ENCODE measurements at regions not wholly inside any gene's neighbourhood (a gene's known extent, or its start where the extent isn't known, plus 50 kb on each side); places are given as distances from the start of the nearest gene placed in this dataset.

GRCh38 chr9:82412586-82413305 lies 424.2 kb downstream of the SPATA31D1 start:
- Mint-ChIP-seq H3K9me3 (ENCODE audit: insufficient read depth) (peaks cover 6% of the 10 kb centered on the region), H3K27me3 (no peaks in the 10 kb centered on the region), H3K27ac (no peak overlapping the region), H3K4me3 (no peak overlapping the region), H3K4me1 (no peaks in the 10 kb centered on the region)
- intact Hi-C loops (cut with micrococcal nuclease) = no loop called here
- ChIA-PET POLR2A (no interaction called here), CTCF (no interaction called here)
- Histone ChIP-seq H3K36me3 (replicated peaks in 1 of 2; ENCODE audit: control extremely low read depth in 1 of 2, control insufficient read depth in 1 of 2, extremely low read depth in 1 of 2, insufficient read depth in 2 of 2, low read length in 1 of 2) (no peaks in the 10 kb centered on the region), H2AFZ (ENCODE audit: insufficient read depth, low read depth, low read length, poor library complexity, severe bottlenecking) (no peak overlapping the region), H3K4me1 (ENCODE audit: control insufficient read depth in 2 of 2, insufficient read depth in 2 of 2, low read length in 2 of 2) (no peaks in the 10 kb centered on the region), H3K27ac (ENCODE audit: low read length in 2 of 2) (no peak overlapping the region), H3K79me2 (ENCODE audit: control insufficient read depth, insufficient read depth, low read length) (no peaks in the 10 kb centered on the region), H3K4me2 (replicated peaks; ENCODE audit: low read depth, low read length, poor library complexity, severe bottlenecking) (no peak overlapping the region), H3K4me3 (ENCODE audit: control extremely low read depth in 1 of 5, extremely low read depth in 1 of 5, insufficient read depth in 1 of 5, low read depth in 2 of 5, low read length in 4 of 5) (no peak overlapping the region), H4K20me1 (ENCODE audit: control insufficient read depth, insufficient read depth, low read length, poor library complexity, severe bottlenecking) (no peaks in the 10 kb centered on the region), H3K9ac (ENCODE audit: low read length) (no peak overlapping the region), H3K9me3 (ENCODE audit: control extremely low read depth in 1 of 3, control insufficient read depth in 2 of 3, insufficient read depth in 1 of 3, low read length in 2 of 3) (no peaks in the 10 kb centered on the region), H3K27me3 (replicated peaks in 1 of 4; ENCODE audit: control extremely low read depth in 1 of 4, control insufficient read depth in 3 of 4, insufficient read depth in 4 of 4, low read length in 3 of 4) (no peaks in the 10 kb centered on the region)
- WGBS (ENCODE audit: insufficient coverage) = 63% methylated on average over 1 of the region's 2 CpGs
- DNase-seq = no peak
- no peak for TF ChIP-seq EZH2 (IDR thresholded peaks at IDR 0.05; ENCODE audit: borderline replicate concordance, insufficient read depth, low read depth, low read length, poor library complexity, severe bottlenecking)
- TF ChIP-seq, protein P1, sequence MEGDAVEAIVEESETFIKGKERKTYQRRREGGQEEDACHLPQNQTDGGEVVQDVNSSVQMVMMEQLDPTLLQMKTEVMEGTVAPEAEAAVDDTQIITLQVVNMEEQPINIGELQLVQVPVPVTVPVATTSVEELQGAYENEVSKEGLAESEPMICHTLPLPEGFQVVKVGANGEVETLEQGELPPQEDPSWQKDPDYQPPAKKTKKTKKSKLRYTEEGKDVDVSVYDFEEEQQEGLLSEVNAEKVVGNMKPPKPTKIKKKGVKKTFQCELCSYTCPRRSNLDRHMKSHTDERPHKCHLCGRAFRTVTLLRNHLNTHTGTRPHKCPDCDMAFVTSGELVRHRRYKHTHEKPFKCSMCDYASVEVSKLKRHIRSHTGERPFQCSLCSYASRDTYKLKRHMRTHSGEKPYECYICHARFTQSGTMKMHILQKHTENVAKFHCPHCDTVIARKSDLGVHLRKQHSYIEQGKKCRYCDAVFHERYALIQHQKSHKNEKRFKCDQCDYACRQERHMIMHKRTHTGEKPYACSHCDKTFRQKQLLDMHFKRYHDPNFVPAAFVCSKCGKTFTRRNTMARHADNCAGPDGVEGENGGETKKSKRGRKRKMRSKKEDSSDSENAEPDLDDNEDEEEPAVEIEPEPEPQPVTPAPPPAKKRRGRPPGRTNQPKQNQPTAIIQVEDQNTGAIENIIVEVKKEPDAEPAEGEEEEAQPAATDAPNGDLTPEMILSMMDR (IDR thresholded peaks at IDR 0.05) = no peak
- ATAC-seq (ENCODE audit: low read depth) = no peak

DNA sequence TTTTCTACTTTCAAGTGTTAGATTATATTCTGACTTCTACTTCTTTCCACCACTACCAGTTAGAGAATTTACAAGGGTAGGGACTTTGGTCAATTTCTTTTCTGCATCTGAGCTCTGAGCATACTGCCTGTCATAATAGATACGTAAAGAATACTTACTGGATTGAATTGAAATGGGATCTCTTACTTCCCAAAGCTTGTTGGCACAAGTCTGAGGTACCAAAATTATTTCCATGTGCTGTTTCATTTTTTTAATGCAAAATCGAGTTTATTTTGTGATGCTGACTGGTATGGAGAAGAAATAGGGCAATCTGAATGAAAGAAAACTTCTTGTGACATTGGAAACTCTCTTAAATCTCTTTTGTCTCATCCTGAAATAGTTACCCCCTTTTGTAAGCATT lies 428.9 kb downstream of the SPATA31D1 start:
- Histone ChIP-seq H3K27ac (ENCODE audit: low read length in 2 of 2) (no peak overlapping the region), H3K36me3 (replicated peaks in 1 of 2; ENCODE audit: control extremely low read depth in 1 of 2, control insufficient read depth in 1 of 2, extremely low read depth in 1 of 2, insufficient read depth in 2 of 2, low read length in 1 of 2) (no peaks in the 10 kb centered on the region), H3K9me3 (ENCODE audit: control extremely low read depth in 1 of 3, control insufficient read depth in 2 of 3, insufficient read depth in 1 of 3, low read length in 2 of 3) (peaks cover 0 to 4% (median 0%) of the 10 kb centered on the region in 3 donors), H4K20me1 (ENCODE audit: control insufficient read depth, insufficient read depth, low read length, poor library complexity, severe bottlenecking) (no peaks in the 10 kb centered on the region), H3K4me3 (ENCODE audit: control extremely low read depth in 1 of 5, extremely low read depth in 1 of 5, insufficient read depth in 1 of 5, low read depth in 2 of 5, low read length in 4 of 5) (no peak overlapping the region), H2AFZ (ENCODE audit: insufficient read depth, low read depth, low read length, poor library complexity, severe bottlenecking) (no peak overlapping the region), H3K4me1 (ENCODE audit: control insufficient read depth in 2 of 2, insufficient read depth in 2 of 2, low read length in 2 of 2) (no peaks in the 10 kb centered on the region), H3K4me2 (replicated peaks; ENCODE audit: low read depth, low read length, poor library complexity, severe bottlenecking) (no peak overlapping the region), H3K9ac (ENCODE audit: low read length) (no peak overlapping the region), H3K79me2 (ENCODE audit: control insufficient read depth, insufficient read depth, low read length) (no peaks in the 10 kb centered on the region), H3K27me3 (replicated peaks in 1 of 4; ENCODE audit: control extremely low read depth in 1 of 4, control insufficient read depth in 3 of 4, insufficient read depth in 4 of 4, low read length in 3 of 4) (no peaks in the 10 kb centered on the region)
- CTCF ChIA-PET = no interaction called here
- WGBS (ENCODE audit: insufficient coverage) = no CpG with 5 or more reads among the region's 2 CpGs
- peaks cover 5% of the 10 kb centered on the region for H3K4me1 Mint-ChIP-seq
- DNase-seq = no peak
- H3K9me3 Mint-ChIP-seq (ENCODE audit: insufficient read depth) = peaks cover 9% of the 10 kb centered on the region
- TF ChIP-seq, protein P1 (IDR thresholded peaks at IDR 0.05) = no peak
- no peak for TF ChIP-seq EZH2 (IDR thresholded peaks at IDR 0.05; ENCODE audit: borderline replicate concordance, insufficient read depth, low read depth, low read length, poor library complexity, severe bottlenecking)
- ATAC-seq (ENCODE audit: low read depth) = no peak
- H3K4me3 Mint-ChIP-seq = no peak overlapping the region
- H3K27me3 Mint-ChIP-seq = no peaks in the 10 kb centered on the region
- no peak overlapping the region for H3K27ac Mint-ChIP-seq
- intact Hi-C loops (cut with micrococcal nuclease) = no loop called here
- POLR2A ChIA-PET = no interaction called here
